GM12874 (cell line): ENCODE measurements at regions not wholly inside any gene's neighbourhood (a gene's known extent, or its start where the extent isn't known, plus 50 kb on each side); places are given as distances from the start of the nearest gene placed in this dataset.

Experiments used
- CTCF ChIP-seq: IDR thresholded peaks from 2 replicates; pipeline ENCODE4 v1.5.1; 2011; ENCODE audit warnings: low read depth, mild to moderate bottlenecking, control low read depth, low read length, moderate library complexity; ENCODE audit not compliant: insufficient read depth

DNA sequence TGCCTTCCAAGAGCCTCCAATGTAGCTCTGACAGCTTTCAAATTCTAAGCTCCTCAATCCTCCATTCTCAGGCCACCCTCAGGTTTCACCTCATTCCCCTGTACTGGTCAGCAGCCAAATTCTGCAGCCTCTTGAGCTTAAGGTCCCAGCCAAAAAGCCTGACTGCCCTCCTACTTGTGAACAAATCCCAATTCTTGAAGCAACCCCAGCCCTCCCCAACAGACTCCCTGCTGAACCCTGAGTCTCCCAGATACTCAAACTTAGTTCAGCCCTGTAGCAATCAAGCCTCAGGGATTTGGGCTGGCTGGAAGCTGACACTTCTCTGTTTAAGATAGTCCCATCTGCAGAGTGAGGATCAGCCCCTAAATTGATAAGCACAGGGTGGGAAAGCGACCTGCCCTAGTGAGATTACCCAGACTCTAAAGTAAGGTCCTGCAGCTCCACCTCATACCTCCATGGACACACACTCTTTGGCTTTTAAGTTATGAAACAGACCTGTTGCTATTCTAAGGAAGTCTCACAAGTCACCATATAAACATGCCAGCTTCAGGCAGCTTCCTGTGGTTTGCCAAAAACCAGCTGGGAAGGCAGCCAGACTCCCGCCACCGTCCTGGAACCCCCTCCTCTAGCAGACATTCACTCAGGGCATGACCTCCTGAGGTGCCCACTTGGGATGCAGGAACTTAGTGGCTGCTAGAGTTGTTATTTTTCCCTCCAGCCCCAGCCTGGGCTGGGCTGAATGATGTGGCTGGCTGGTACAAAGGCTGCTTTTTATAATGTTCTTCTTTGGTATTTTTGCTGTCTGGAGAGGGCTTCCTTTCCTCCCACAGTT is 82.5 kb upstream of the PICALM start:
- no peak for TF ChIP-seq CTCF

GRCh38 chr11:86150847-86151173 is 81.9 kb upstream of the PICALM start:
- TF ChIP-seq CTCF: no peak

- no peak for TF ChIP-seq CTCF
Measured at GRCh38 chr11:86149792-86150191, 80.9 kb upstream of the PICALM start.

DNA sequence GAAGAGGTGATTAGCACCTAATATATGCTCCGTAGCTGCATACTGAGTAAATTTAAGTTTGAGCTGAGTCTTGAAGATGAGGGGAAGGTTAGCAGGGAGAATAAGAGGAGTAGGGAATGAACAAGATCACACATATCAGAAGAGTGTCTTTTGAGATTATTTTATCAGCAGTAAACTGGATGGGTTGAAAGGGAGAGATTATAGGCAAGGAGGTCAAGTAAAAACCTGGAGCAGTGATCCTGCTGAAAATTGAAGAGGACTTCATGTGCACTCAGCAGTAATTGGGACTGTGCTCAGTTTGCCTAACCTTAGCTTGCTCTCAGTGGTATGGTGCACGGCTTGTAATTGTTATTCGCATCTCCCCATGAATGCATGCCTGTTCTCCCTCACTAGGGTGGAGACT is 79.5 kb upstream of the PICALM start:
- TF ChIP-seq CTCF: no peak

DNA sequence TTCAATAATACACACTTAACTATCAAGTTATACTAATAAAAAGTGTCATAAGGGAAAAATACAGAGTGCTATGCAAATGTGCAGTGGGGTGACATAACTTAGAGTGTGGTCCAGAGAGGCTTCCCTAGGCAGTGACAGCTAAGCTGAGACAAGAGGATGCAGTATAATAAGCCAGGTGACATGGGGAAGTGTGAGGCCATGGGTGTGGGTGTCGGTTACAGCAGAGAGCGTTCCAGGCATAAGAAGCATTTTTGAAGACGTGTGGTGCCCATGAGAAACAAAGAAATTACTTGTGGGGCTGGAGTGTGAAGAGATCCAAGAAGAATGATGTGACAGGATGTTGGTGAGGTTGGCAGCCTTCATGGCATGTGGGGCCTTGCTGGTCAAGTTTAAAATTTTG is 78.1 kb upstream of the PICALM start:
- no peak for TF ChIP-seq CTCF

- TF ChIP-seq CTCF: no peak
Measured at GRCh38 chr11:86145439-86146156, 76.7 kb upstream of the PICALM start.

GRCh38 chr11:86144846-86145245 is 76.0 kb upstream of the PICALM start:
- TF ChIP-seq CTCF: no peak
